Right cardiac atrium (tissue), 5 donors: ENCODE measurements at regions not wholly inside any gene's neighbourhood (a gene's known extent, or its start where the extent isn't known, plus 50 kb on each side); places are given as distances from the start of the nearest gene placed in this dataset.
A peak's percentile ranks its signal among the peaks of the same experiment; 100 is the strongest.
"Not testable (repeated sequence)": the region's sequence is repeated elsewhere in the genome, so short reads cannot be mapped to it uniquely, and the experiment has no call there.

ENCODE experiments used
- ATAC-seq, 2 donors: fragments of 200-7000 bp; cut with Tn5 transposase; one replicate each; pipeline versions ENCODE4 v1.8.0 to v1.9.1; 2020; ENCODE audit warnings: moderate library complexity in 2 of 2, mild to moderate bottlenecking in 1 of 2
- DNase-seq, 3 donors: peaks; one replicate each; pipeline ENCODE4 v3.0.0-alpha.2; 2020
- H3K27ac ChIP-seq: one replicate; pipeline ENCODE4 v1.5.1; 2013; ENCODE audit warnings: mild to moderate bottlenecking, low read length, control low read depth, moderate library complexity
- H3K27me3 ChIP-seq: one replicate; pipeline ENCODE4 v1.6.1; 2013; ENCODE audit not compliant: control insufficient read depth, insufficient read depth
- H3K4me1 ChIP-seq: one replicate; pipeline ENCODE4 v1.6.1; 2013; ENCODE audit warnings: low read length; ENCODE audit not compliant: control insufficient read depth, insufficient read depth
- H3K4me3 ChIP-seq: one replicate; pipeline ENCODE4 v1.5.1; 2013; ENCODE audit warnings: low read length, control low read depth
- H3K9me3 ChIP-seq: one replicate; pipeline ENCODE4 v1.6.1; 2013; ENCODE audit warnings: low read length; ENCODE audit not compliant: control insufficient read depth
- WGBS: extraction: QIAGEN DNeasy Blood & Tissue Kit; methylation state at CpG from one replicate; pipeline ENCODE4 v1.1.7; 2013; 5-methylcytosine and 5-hydroxymethylcytosine counted together
- intact Hi-C, 4 donors: fragments of 100-400 bp; cut with DNase I; formaldehyde crosslinking; loops; one replicate each; pipeline versions ENCODE4 v1.11.0 to v1.14.0; 2022 to 2023
- donor health status: healthy with polysubstance abuse.
- donor health status: DM: no; HTN: yes; CAD: no.
- donor health status: DM: no; HTN: no; CAD: no.
- donor health status: DM: no; HTN: yes; CAD: no; lungs with severe emphysema.
- donor health status: DM: yes; HTN: yes; CAD: no.

GRCh38 chr2:167582619-167583018 is 664.8 kb downstream of the STK39 start:
- Histone ChIP-seq H3K27me3 (no peaks in the 10 kb centered on the region), H3K4me1 (no peaks in the 10 kb centered on the region), H3K27ac (no peak overlapping the region), H3K4me3 (no peak overlapping the region), H3K9me3 (no peaks in the 10 kb centered on the region)
- intact Hi-C loops: no loop called here
- no peak for ATAC-seq
- 80% methylated on average over 5 of the region's 5 CpGs for WGBS
- peak in 1 of 3 donors; percentile 1 for DNase-seq

GRCh38 chr2:167581961-167582574 is 665.3 kb downstream of the STK39 start:
- Histone ChIP-seq H3K27ac (no peak overlapping the region), H3K27me3 (no peaks in the 10 kb centered on the region), H3K4me1 (no peaks in the 10 kb centered on the region), H3K9me3 (no peaks in the 10 kb centered on the region), H3K4me3 (no peak overlapping the region)
- ATAC-seq (no peak), DNase-seq (no peak)
- intact Hi-C loops: no loop called here
- WGBS: 35% methylated on average over 6 of the region's 6 CpGs

GRCh38 chr2:167579826-167580225 is 667.6 kb downstream of the STK39 start:
- H3K27ac ChIP-seq: no peak overlapping the region
- no peak for DNase-seq
- intact Hi-C loops: no loop called here
- H3K27me3 ChIP-seq: no peaks in the 10 kb centered on the region
- no peaks in the 10 kb centered on the region for H3K9me3 ChIP-seq
- whole genome bisulfite sequencing: 63% methylated on average over 2 of the region's 2 CpGs
- no peaks in the 10 kb centered on the region for H3K4me1 ChIP-seq
- no peak overlapping the region for H3K4me3 ChIP-seq
- no peak for ATAC-seq

- Histone ChIP-seq H3K4me3 (no peak overlapping the region), H3K27me3 (no peaks in the 10 kb centered on the region), H3K27ac (no peak overlapping the region), H3K9me3 (no peaks in the 10 kb centered on the region), H3K4me1 (no peaks in the 10 kb centered on the region)
- ATAC-seq: no peak
- peak in 1 of 3 donors; percentile 2 for DNase-seq
- intact Hi-C loops: no loop called here
Observed at GRCh38 chr2:167575276-167575675, 672.1 kb downstream of the STK39 start.

GRCh38 chr2:167572883-167573619 is 674.3 kb downstream of the STK39 start:
- Histone ChIP-seq H3K27ac (no peak overlapping the region), H3K27me3 (no peaks in the 10 kb centered on the region), H3K4me1 (no peaks in the 10 kb centered on the region), H3K9me3 (no peaks in the 10 kb centered on the region), H3K4me3 (no peak overlapping the region)
- DNase-seq (no peak), ATAC-seq (no peak)
- WGBS: 86% methylated on average over 1 of the region's 1 CpG
- intact Hi-C loops: no loop called here

GRCh38 chr2:167570370-167570769 is 677.0 kb downstream of the STK39 start:
- intact Hi-C loops: no loop called here
- DNase-seq: no peak

GRCh38 chr2:167563885-167564619 is 675.8 kb downstream of the XIRP2 start:
- H3K27ac ChIP-seq, ATAC-seq, H3K4me1 ChIP-seq, intact Hi-C loops, H3K27me3 ChIP-seq, H3K4me3 ChIP-seq, H3K9me3 ChIP-seq: not testable (repeated sequence)
- 93% methylated on average over 55 of the region's 66 CpGs for WGBS
- DNase-seq: peak in 2 of 3 donors; percentile 37 to 47

More at GRCh38 chr2:167570370-167570769, 677.0 kb downstream of the STK39 start:
- ATAC-seq: no peak
- no peaks in the 10 kb centered on the region for H3K27me3 ChIP-seq
- no peaks in the 10 kb centered on the region for H3K9me3 ChIP-seq
- H3K27ac ChIP-seq: no peak overlapping the region
- H3K4me3 ChIP-seq: no peak overlapping the region
- 94% methylated on average over 3 of the region's 3 CpGs for WGBS
- no peaks in the 10 kb centered on the region for H3K4me1 ChIP-seq

- ATAC-seq, H3K4me3 ChIP-seq, intact Hi-C loops: not testable (repeated sequence)
Observed at GRCh38 chr2:167558272-167558991, 670.2 kb downstream of the XIRP2 start.

GRCh38 chr2:167555098-167555720 is 666.9 kb downstream of the XIRP2 start:
- intact Hi-C loops: no loop called here
- WGBS: 85% methylated on average over 2 of the region's 2 CpGs
- ATAC-seq: no peak
- Histone ChIP-seq H3K27me3 (no peaks in the 10 kb centered on the region), H3K4me1 (no peaks in the 10 kb centered on the region), H3K27ac (no peak overlapping the region), H3K9me3 (no peaks in the 10 kb centered on the region), H3K4me3 (no peak overlapping the region)
- no peak for DNase-seq

More at GRCh38 chr2:167558272-167558991, 670.2 kb downstream of the XIRP2 start:
- not testable (repeated sequence) for H3K4me1 ChIP-seq, H3K27ac ChIP-seq, H3K9me3 ChIP-seq, DNase-seq, H3K27me3 ChIP-seq
- 94% methylated on average over 20 of the region's 20 CpGs for WGBS

- DNase-seq (no peak), ATAC-seq (no peak)
- intact Hi-C loops: no loop called here
- Histone ChIP-seq H3K27ac (no peak overlapping the region), H3K27me3 (no peaks in the 10 kb centered on the region), H3K9me3 (no peaks in the 10 kb centered on the region), H3K4me3 (no peak overlapping the region), H3K4me1 (no peaks in the 10 kb centered on the region)
- 94% methylated on average over 2 of the region's 2 CpGs for WGBS
Observed at GRCh38 chr2:167553635-167554034, 665.4 kb downstream of the XIRP2 start.
